ENCODE measurements at regions not wholly inside any gene's neighbourhood (a gene's known extent, or its start where the extent isn't known, plus 50 kb on each side); places are given as distances from the start of the nearest gene placed in this dataset.

- POLR2A ChIA-PET: no interaction called here
- H3K36me3 ChIP-seq (ENCODE audit: insufficient read depth, low read length): no peaks in the 10 kb centered on the region
- intact Hi-C loops (cut with micrococcal nuclease; ENCODE audit: unreplicated experiment): no loop called here
- H3K4me3 ChIP-seq (ENCODE audit: low read depth, low read length, poor library complexity, severe bottlenecking): no peak overlapping the region
- no peak for DNase-seq (ENCODE audit: low spot score)
- no peak overlapping the region for H3K4me2 ChIP-seq (ENCODE audit: low read length)
- H2AFZ ChIP-seq (ENCODE audit: low read length): no peak overlapping the region
- no peaks in the 10 kb centered on the region for H3K4me1 ChIP-seq (ENCODE audit: insufficient read depth, low read length, poor library complexity, severe bottlenecking)
- no TSS peak for BruUV-seq (replicated peaks)
- H3K27ac ChIP-seq (ENCODE audit: low read depth, low read length, poor library complexity, severe bottlenecking): no peak overlapping the region
- H4K20me1 ChIP-seq (ENCODE audit: insufficient read depth, low read length): no peaks in the 10 kb centered on the region
- no peak for TF ChIP-seq EZH2phosphoT487 (IDR thresholded peaks at IDR 0.05; ENCODE audit: borderline replicate concordance, low read depth, low read length)
- TF ChIP-seq CTCF (conservative IDR thresholded peaks at IDR 0.05; ENCODE audit: low read length): no peak
- H3K9me3 ChIP-seq (ENCODE audit: low read length): no peaks in the 10 kb centered on the region
- H3K9me2 ChIP-seq (ENCODE audit: insufficient read depth, low read length): no peaks in the 10 kb centered on the region
- CTCF ChIA-PET (ENCODE audit: unreplicated experiment): no interaction called here
- no peaks in the 10 kb centered on the region for H3K79me2 ChIP-seq (ENCODE audit: insufficient read depth, low read depth, low read length)
Measured at GRCh38 chr3:124663690-124664089, 66.6 kb upstream of the UMPS start.

- H2AFZ ChIP-seq (ENCODE audit: low read length): no peak overlapping the region
- H4K20me1 ChIP-seq (ENCODE audit: insufficient read depth, low read length): no peaks in the 10 kb centered on the region
- no peak for DNase-seq (ENCODE audit: low spot score)
- H3K9me3 ChIP-seq (ENCODE audit: low read length): no peaks in the 10 kb centered on the region
- no peak overlapping the region for H3K4me2 ChIP-seq (ENCODE audit: low read length)
- ChIA-PET CTCF (ENCODE audit: unreplicated experiment) (no interaction called here), POLR2A (interaction anchor here (0.7 kb wide), 1 partner anchor 1393 kb away, joined by 5 read pairs; no protein-coding TSS in a partner anchor)
- no peak overlapping the region for H3K27ac ChIP-seq (ENCODE audit: low read depth, low read length, poor library complexity, severe bottlenecking)
- H3K9me2 ChIP-seq (ENCODE audit: insufficient read depth, low read length): no peaks in the 10 kb centered on the region
- TF ChIP-seq EZH2phosphoT487 (IDR thresholded peaks at IDR 0.05; ENCODE audit: borderline replicate concordance, low read depth, low read length) (no peak), CTCF (conservative IDR thresholded peaks at IDR 0.05; ENCODE audit: low read length) (no peak)
- H3K79me2 ChIP-seq (ENCODE audit: insufficient read depth, low read depth, low read length): no peaks in the 10 kb centered on the region
- H3K36me3 ChIP-seq (ENCODE audit: insufficient read depth, low read length): no peaks in the 10 kb centered on the region
- BruUV-seq (replicated peaks): no TSS peak
- H3K4me3 ChIP-seq (ENCODE audit: low read depth, low read length, poor library complexity, severe bottlenecking): no peak overlapping the region
- H3K4me1 ChIP-seq (ENCODE audit: insufficient read depth, low read length, poor library complexity, severe bottlenecking): no peaks in the 10 kb centered on the region
- intact Hi-C loops (cut with micrococcal nuclease; ENCODE audit: unreplicated experiment): no loop called here
Measured at GRCh38 chr3:124664804-124665203, 65.4 kb upstream of the UMPS start.

GRCh38 chr3:124666067-124666466, 64.2 kb upstream of the UMPS start:
- intact Hi-C loops (cut with micrococcal nuclease; ENCODE audit: unreplicated experiment): no loop called here
- TF ChIP-seq CTCF (conservative IDR thresholded peaks at IDR 0.05; ENCODE audit: low read length) (no peak), EZH2phosphoT487 (IDR thresholded peaks at IDR 0.05; ENCODE audit: borderline replicate concordance, low read depth, low read length) (no peak)
- DNase-seq (ENCODE audit: low spot score): no peak
- Histone ChIP-seq H3K4me3 (ENCODE audit: low read depth, low read length, poor library complexity, severe bottlenecking) (no peak overlapping the region), H3K79me2 (ENCODE audit: insufficient read depth, low read depth, low read length) (no peaks in the 10 kb centered on the region), H3K27ac (ENCODE audit: low read depth, low read length, poor library complexity, severe bottlenecking) (no peak overlapping the region), H3K9me2 (ENCODE audit: insufficient read depth, low read length) (no peaks in the 10 kb centered on the region), H2AFZ (ENCODE audit: low read length) (no peak overlapping the region), H3K4me1 (ENCODE audit: insufficient read depth, low read length, poor library complexity, severe bottlenecking) (no peaks in the 10 kb centered on the region), H3K36me3 (ENCODE audit: insufficient read depth, low read length) (no peaks in the 10 kb centered on the region), H3K9me3 (ENCODE audit: low read length) (no peaks in the 10 kb centered on the region), H3K4me2 (ENCODE audit: low read length) (no peak overlapping the region), H4K20me1 (ENCODE audit: insufficient read depth, low read length) (no peaks in the 10 kb centered on the region)
- BruUV-seq (replicated peaks): no TSS peak
- CTCF ChIA-PET (ENCODE audit: unreplicated experiment): no interaction called here
- POLR2A ChIA-PET: no interaction called here

All from OCI-LY7 (cell line).